ENCODE measurements at regions not wholly inside any gene's neighbourhood (a gene's known extent, or its start where the extent isn't known, plus 50 kb on each side); places are given as distances from the start of the nearest gene placed in this dataset.

- no peak for DNase-seq
These were observed 62.7 kb upstream of the LSM14A start for GRCh38 chr19:34109596-34109995.

GRCh38 chr19:34118879-34119748 lies 53.2 kb upstream of the LSM14A start:
- DNase-seq, result no peak

GRCh38 chr19:34120141-34120540 lies 52.2 kb upstream of the LSM14A start:
- DNase-seq, result no peak

GRCh38 chr19:34120846-34121639 lies 51.3 kb upstream of the LSM14A start:
- no peak for DNase-seq
